PC-9 (cell line): ENCODE measurements at regions not wholly inside any gene's neighbourhood (a gene's known extent, or its start where the extent isn't known, plus 50 kb on each side); places are given as distances from the start of the nearest gene placed in this dataset.

Source experiments
- EZH2 ChIP-seq: fragments of 200-600 bp; sonication (generic); IDR thresholded peaks from 2 replicates; pipeline ENCODE4 v1.8.0; 2017; ENCODE audit warnings: antibody characterized with exemption, low read depth
- TF ChIP-seq, protein P1 (sequence below): fragments of 200-600 bp; sonication (generic); conservative IDR thresholded peaks from 2 replicates; pipeline ENCODE4 v1.6.1; 2017; ENCODE audit warnings: mixed run types, antibody characterized with exemption, mild to moderate bottlenecking, moderate library complexity

DNA sequence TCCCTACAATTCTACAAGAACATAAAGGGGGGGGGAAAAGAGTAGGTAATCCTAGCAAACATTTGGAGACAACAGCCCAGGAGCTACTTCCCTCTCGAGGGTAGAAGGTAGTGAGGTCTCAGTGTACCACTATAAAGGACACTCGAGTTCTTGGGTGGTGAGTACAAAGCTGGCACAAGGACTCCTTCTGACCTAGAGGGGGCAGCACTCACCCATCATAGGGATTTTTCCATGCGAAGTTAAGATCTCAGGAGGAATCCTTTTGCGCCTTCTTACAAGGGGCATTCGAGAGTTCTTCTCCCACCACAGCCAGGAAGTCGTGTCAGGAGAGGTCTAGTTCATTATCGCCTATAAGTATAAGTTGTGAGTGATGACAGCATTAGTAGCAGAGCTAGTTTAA is 200.2 kb upstream of the RBM19 start:
- TF ChIP-seq EZH2: no peak
- TF ChIP-seq, protein P1, sequence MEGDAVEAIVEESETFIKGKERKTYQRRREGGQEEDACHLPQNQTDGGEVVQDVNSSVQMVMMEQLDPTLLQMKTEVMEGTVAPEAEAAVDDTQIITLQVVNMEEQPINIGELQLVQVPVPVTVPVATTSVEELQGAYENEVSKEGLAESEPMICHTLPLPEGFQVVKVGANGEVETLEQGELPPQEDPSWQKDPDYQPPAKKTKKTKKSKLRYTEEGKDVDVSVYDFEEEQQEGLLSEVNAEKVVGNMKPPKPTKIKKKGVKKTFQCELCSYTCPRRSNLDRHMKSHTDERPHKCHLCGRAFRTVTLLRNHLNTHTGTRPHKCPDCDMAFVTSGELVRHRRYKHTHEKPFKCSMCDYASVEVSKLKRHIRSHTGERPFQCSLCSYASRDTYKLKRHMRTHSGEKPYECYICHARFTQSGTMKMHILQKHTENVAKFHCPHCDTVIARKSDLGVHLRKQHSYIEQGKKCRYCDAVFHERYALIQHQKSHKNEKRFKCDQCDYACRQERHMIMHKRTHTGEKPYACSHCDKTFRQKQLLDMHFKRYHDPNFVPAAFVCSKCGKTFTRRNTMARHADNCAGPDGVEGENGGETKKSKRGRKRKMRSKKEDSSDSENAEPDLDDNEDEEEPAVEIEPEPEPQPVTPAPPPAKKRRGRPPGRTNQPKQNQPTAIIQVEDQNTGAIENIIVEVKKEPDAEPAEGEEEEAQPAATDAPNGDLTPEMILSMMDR: peak; percentile 60; the same call in 1 of the 2 replicates
